ENCODE measurements at regions not wholly inside any gene's neighbourhood (a gene's known extent, or its start where the extent isn't known, plus 50 kb on each side); places are given as distances from the start of the nearest gene placed in this dataset.

DNA sequence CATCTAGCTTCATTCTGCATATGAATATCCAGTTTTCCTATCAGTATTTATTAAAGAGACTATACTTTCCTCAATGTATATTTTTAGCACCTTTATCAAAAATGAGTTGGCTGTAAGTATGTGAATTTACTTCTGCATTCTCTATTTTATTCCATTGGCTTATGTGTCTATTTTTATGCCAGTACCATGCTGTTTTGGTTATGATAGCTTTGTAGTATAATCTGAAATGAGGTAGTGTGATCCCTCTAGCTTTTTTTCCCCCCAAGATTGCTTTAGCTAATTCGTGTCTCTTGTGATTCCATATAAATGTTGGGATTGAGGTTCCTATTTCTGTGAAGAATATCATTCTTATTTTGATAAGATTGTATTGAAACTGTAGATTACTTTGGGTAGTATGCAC, 469.1 kb upstream of the MAP3K7 start:
- TF ChIP-seq, protein P1, sequence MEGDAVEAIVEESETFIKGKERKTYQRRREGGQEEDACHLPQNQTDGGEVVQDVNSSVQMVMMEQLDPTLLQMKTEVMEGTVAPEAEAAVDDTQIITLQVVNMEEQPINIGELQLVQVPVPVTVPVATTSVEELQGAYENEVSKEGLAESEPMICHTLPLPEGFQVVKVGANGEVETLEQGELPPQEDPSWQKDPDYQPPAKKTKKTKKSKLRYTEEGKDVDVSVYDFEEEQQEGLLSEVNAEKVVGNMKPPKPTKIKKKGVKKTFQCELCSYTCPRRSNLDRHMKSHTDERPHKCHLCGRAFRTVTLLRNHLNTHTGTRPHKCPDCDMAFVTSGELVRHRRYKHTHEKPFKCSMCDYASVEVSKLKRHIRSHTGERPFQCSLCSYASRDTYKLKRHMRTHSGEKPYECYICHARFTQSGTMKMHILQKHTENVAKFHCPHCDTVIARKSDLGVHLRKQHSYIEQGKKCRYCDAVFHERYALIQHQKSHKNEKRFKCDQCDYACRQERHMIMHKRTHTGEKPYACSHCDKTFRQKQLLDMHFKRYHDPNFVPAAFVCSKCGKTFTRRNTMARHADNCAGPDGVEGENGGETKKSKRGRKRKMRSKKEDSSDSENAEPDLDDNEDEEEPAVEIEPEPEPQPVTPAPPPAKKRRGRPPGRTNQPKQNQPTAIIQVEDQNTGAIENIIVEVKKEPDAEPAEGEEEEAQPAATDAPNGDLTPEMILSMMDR (conservative IDR thresholded peaks at IDR 0.05 in 1 of 2, IDR thresholded peaks at IDR 0.05 in 1 of 2; ENCODE audit: extremely low read depth in 1 of 2, insufficient read depth in 1 of 2, low read depth in 1 of 2, low read length in 2 of 2): no peak
- TF ChIP-seq EZH2 (IDR thresholded peaks at IDR 0.05; ENCODE audit: borderline replicate concordance, low read length): no peak

Data from mammary epithelial cell (primary cell).